DMS53 treated with DMSO at 0.1 percent for 48 hours (cell line): ENCODE measurements at regions not wholly inside any gene's neighbourhood (a gene's known extent, or its start where the extent isn't known, plus 50 kb on each side); places are given as distances from the start of the nearest gene placed in this dataset.
A peak's percentile ranks its signal among the peaks of the same experiment; 100 is the strongest.
"Not testable (repeated sequence)": the region's sequence is repeated elsewhere in the genome, so short reads cannot be mapped to it uniquely, and the experiment has no call there.

Source experiments
- DNase-seq: peaks from one replicate; lab custom pipeline; 2025; ENCODE audit not compliant: unreplicated experiment; lab: John Stamatoyannopoulos, UW

DNA sequence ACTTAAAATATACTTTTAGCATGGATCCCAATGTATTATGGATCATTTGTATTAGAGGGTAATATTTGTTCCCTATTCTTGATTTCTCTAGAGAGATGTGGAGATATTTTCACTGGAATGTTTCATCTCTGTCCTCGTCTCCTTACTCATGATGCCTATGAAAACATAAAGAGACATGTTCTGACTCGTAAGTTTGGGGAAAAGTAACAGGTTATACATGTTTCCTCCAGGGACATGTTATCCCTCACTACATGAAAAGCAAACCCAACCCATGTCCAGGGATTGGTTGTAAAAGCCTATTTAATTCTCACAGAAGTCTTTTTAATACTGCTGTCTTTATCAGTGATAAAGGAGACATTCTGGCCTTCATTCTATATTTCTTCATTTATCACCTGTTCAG, 621.4 kb downstream of the GABRG1 start:
- DNase-seq = no peak

GRCh38 chr4:45484740-45485139, 639.1 kb downstream of the GABRG1 start:
- no peak for DNase-seq

DNA sequence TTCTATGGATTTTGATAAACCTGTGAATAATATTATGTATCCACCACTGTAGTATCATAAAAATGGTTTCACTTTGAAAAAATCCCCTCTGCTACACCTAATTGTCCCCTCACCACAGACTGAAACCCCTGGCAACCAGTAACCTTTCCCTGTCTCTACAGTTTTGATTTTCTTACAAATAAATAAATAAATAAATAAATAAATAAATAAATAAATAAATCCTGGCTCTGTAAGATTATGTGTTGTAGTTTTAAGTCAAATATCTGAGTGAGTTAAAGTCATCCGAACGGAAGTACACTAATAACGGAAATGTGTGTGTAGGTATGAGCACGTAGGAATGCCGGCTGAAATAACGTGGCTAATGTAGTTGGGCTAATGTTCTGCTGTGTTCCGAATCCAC, 641.5 kb downstream of the GABRG1 start:
- no peak for DNase-seq

DNA sequence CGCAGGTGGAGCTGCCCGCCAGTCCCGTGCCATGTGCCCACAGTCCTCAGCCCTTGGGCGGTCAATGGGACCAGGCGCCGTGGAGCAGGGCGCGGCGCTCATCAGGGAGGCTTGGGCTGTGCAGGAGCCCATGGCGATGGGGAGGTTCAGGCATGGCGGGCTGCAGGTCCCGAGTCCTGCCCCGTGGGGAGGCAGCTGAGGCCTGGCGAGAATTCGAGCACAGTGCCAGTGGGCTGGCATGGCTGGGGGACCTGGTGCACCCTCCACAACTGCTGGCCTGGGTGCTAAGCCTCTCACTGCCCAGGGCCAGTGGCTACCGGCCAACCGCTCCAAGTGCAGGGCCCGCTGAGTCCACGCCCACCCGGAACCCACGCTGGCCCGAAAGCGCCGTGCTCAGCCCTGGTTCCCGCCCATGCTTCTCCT, 646.5 kb downstream of the GABRG1 start:
- no peak for DNase-seq

DNA sequence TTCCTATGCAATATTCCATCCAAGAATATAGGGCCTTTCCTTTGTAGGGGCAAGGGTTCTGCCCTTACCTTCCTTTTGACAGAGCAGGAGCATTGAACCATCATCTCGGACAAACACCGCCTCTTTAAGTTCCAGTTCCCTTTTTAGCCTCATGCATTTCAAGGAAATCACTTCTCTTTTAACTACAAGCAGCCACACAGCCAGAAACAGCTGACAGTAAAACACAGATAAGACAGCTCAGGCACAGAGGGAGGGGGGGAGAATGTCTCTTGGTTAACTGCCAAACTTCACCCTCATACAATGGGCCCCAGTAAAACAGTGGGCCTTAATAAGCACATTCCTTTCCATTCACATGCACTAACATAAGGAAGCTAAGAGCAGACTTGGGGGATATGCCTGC, 648.3 kb downstream of the GABRG1 start:
- no peak for DNase-seq

DNA sequence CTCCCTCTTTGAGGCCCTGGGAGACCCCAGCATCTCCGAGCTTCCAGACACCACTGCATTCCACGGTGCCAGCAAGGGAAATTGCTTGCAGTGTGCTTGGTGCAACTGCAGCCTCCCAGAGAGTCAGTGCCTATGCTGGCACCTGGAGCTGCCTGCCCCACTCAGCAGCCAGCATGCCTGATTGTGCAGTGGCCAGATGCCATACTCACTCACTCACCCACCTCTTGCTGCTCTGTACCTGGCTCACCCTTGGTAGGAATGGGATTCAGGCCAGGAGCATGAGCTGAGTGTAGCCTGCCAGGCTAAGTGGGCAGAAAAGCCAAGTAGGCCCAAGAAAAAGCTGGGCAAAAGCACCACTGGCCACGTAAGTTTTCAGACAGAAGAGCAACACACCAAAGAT, 651.4 kb downstream of the GABRG1 start:
- DNase-seq = no peak

DNA sequence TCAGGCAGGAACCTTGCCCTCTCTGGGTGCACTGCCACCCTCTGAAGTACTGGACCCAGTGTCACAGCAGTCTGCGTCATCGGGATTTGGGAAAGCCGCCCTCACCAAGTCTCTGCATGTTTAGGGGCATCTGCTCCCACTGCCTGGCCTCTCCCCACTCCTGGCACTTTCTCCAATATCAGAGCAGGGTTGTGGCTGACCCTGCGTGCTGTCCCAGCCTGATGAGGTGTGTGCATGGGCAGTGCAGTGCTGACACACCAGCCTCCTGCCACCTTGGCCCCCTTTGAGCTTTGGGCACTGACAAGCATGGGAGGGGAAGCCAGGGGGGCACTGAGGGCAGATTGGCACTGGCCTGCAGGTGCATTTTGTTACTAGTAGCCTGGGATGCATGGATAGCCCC, 652.5 kb downstream of the GABRG1 start:
- DNase-seq = no peak

GRCh38 chr4:45467157-45467556, 656.7 kb downstream of the GABRG1 start:
- no peak for DNase-seq

DNA sequence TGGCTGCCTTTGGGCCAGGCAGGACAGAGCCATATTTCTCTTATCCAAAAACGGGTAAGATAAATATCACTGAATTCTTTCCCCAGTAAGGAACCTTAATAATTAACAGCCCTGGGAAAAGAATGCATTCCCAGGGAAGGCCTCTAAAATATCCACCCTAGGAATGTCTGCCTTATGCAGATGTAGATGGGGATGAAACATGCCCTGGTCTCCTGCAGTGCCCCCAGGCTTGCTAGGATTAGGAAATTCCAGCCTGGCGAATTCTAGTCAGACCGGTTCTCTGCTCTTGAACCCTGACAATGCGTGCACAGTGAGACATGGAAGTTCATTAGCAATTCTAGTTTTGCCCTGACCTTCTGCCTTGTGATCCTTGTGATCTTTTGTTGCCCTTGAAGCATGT, 663.7 kb downstream of the GABRG1 start:
- DNase-seq = not testable (repeated sequence)

GRCh38 chr4:45455217-45455616, 668.6 kb downstream of the GABRG1 start:
- no peak for DNase-seq

DNA sequence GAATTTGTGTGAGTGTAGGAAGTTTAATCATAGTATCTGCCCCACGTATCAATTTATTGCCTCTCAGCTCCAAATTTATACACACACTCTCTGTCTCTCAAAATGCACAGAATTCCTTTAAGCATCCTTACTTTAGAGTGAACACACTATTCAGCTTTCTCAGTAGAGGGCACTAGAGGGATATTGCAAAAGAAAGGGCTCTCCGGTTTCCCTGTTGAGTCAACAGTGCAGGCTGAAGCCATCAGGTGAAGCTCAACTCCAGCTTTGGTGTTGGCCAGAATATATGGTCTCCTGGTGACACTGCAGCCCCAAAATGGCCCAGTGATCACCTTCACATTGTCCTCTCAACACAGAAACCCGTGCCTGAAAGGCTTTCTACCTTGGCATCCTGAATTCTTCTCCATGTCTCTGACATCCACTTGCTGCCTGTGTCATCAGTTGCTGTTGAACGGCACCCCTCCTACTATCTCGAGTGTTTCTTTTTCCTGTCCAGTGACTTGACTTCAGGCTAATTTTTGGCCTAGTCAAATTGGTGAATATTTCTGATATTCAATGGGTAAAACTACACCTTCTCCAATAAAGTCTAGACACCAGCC, 670.5 kb downstream of the GABRG1 start:
- DNase-seq = peak; percentile 79

DNA sequence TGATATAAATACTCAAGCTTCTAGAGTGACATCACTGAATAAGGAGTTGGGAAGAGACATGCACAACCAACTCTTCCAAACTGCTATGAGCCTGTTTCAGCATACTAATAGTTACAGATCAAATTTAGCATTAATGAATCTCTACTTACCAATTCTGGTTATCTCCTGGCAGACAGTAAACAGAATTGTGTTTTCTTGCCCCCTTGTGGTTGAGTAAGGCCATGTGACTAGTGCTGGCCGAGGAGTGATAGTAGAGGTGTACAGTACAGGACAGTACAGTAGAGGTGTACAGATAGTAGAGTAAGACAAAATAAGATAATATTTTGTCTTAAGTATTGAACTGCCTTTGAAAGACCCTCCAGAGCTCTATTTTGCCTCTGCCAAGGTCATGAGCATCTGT, 681.4 kb downstream of the GABRG1 start:
- peak; percentile 59 for DNase-seq

DNA sequence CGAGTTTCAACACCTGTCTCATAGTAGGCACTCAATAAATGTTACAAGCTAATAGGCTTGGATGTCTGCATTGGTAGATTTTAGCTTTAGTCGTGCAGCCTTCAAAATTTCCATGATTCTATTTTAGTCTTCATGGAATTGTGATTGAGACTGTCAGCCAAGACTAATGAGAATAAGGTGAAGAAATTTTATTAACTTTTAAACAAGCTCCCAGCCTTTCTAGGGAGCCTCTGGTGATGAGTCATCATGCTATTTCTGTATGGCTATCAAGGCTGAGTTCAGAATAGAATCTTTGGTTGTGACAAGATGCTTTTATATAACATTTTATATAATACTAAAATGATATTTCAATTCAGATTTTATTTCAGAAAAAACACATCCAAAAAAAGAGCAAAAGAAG, 685.8 kb downstream of the GABRG1 start:
- peak; percentile 35 for DNase-seq

DNA sequence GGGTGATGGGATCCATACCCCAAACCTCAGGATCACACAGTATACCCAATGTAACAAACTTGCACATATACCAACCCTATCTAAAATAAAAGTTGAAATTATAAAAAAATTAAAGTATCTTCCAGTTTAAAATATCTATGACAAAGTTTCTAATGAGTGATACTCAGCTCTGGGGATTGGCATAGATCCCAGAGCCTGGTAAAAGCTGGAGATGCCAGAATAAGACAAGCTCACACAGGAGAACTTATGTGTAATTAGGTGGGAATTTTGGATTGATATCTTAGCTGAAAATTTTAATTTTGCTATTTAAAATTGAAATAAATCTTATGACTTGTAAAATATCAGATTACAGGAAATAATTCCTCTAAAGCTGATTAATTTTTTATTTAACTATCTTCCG, 686.5 kb downstream of the GABRG1 start:
- no peak for DNase-seq

- no peak for DNase-seq
Observed at GRCh38 chr4:45425135-45425534, 698.7 kb downstream of the GABRG1 start.

- no peak for DNase-seq
Observed at GRCh38 chr4:45423896-45424295, 697.5 kb upstream of the GNPDA2 start.

GRCh38 chr4:45420091-45420674, 693.8 kb upstream of the GNPDA2 start:
- not testable (repeated sequence) for DNase-seq

DNA sequence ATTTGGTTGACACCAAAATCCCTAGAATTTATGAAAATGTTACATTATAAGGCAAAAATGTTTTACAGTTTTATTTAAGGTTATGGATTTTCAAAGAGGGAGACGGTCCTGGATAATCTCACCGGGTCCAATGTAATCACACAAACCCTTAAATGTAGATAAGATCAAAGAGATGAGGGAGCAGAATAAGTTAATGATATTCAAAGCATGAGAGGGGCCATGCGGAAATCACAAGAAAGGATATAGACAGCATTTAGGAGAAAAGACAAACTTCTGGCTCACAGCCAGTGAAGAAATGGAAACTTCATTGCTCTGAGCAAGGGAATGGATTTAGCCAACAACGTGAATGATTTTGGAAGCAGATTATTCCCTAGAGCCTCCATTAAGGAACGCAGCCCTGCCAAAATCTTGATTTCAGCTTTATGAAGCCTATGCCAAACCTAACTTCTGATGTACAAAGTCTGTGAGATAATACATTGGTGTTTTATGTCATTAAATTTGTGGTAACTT, 684.4 kb upstream of the GNPDA2 start:
- DNase-seq = no peak

DNA sequence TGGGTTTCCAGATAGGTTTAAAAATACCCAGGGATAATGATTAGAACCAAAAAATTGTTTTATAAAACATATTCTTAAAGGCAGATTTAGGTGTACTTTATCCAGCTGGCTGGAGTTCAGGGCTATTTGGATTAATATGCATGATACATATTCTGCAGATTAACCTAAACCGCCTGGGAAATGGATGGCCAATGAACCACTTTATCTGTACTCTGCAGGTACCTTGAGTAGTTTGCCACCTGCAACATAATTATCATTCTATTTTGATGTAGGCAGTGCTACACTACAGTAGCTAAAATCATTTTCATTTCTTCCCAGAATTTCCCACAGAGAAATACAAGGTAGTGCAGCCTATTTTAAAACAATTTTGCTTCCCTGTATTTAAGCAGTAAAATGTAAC, 683.2 kb upstream of the GNPDA2 start:
- DNase-seq = no peak

- no peak for DNase-seq
Observed at GRCh38 chr4:45408996-45409395, 682.6 kb upstream of the GNPDA2 start.

GRCh38 chr4:45399116-45399515, 672.8 kb upstream of the GNPDA2 start:
- no peak for DNase-seq

GRCh38 chr4:45385306-45385705, 659.0 kb upstream of the GNPDA2 start:
- DNase-seq = no peak

DNA sequence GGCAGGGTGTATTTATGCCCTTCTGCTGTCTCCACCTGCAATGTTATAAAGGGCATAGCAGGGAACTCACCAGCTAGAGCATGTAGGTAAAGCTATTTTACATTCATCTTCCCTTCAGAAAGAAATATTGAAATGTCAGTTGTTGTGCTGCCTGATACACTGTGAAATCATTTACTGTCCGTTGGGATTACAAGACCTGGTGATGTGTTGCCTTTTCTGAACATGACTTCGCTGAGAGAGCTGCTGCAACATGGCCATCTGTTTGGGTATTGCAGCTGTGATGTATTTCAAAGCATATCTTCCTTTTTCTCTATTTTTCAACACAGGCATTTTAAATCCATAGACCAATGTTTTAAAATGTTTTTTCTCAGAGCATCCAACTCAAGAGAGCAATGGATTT, 644.1 kb upstream of the GNPDA2 start:
- no peak for DNase-seq
